Fibroblast of skin of abdomen (primary cell): ENCODE measurements at regions not wholly inside any gene's neighbourhood (a gene's known extent, or its start where the extent isn't known, plus 50 kb on each side); places are given as distances from the start of the nearest gene placed in this dataset.
"Not testable (repeated sequence)": the region's sequence is repeated elsewhere in the genome, so short reads cannot be mapped to it uniquely, and the experiment has no call there.

Experiments used
- DNase-seq: peaks from one replicate; pipeline ENCODE4 v3.0.0-alpha.2; 2013

GRCh38 chrX:80929251-80929650 is 119.6 kb upstream of the BRWD3 start:
- DNase-seq, result no peak

DNA sequence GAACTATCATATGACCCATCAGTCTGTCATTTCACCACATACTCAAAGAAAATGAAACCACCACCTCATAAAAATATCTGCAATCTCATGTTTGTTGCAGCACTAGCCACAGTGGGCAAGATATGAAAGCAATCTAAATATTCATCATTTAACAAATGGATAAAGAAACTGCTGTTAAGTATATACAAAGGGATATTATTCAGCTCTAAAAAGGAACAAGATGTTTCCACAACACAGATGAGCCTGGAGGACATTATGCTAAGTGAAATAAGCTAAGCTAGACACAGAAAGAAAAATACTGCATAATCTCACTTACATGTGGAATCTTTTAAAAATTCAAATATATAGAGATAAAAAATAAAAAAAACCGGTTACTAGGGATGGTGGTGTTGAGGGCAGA is 108.2 kb upstream of the BRWD3 start:
- DNase-seq, result no peak

- not testable (repeated sequence) for DNase-seq
Measured at GRCh38 chrX:80912351-80912750, 102.7 kb upstream of the BRWD3 start.

DNA sequence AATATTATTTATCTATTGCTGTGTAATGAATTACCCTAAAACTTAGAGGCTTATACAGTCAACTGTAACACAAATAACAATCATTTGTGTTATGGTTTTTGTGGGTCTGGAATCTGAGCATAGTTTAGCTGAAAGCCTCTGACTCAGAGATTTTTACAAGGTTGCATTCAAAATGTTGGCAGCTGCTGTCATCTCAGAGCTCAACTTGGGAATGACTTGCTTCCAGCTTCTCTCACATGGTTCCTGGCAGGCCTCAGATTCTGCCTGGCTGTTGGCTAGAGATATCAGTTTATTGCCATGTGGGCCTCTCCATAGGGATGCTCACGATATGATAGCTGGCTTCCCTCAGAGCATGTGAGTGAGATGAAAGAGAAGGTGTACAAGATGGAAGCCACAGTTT is 70.2 kb upstream of the BRWD3 start:
- DNase-seq, result peak; percentile 0

DNA sequence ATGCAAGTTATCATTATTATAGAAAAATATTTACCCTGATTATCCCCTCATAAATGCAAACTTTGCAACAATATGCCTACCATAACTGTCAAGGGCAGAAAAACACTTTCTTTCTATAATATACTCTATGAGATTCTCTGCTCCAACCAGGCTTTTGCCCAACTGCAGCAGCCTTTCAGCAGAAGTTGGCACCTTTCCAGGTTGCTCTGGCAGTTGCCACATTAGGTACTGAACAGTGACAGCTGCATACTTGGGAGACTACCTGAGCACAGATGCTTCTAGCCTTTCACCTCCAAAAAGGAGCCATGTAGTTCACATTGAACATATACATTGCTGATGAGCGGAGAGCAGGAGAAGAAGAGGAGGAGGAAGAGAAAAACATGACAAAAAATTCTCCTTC is 69.5 kb upstream of the BRWD3 start:
- DNase-seq, result no peak

GRCh38 chrX:80876877-80877276 is 67.2 kb upstream of the BRWD3 start:
- peak; percentile 16 for DNase-seq
